Body of pancreas (tissue), 4 donors: ENCODE measurements at regions not wholly inside any gene's neighbourhood (a gene's known extent, or its start where the extent isn't known, plus 50 kb on each side); places are given as distances from the start of the nearest gene placed in this dataset.

Source experiments
- ATAC-seq: fragments of 150-250 bp; one replicate; pipeline ENCODE4 v1.9.1; 2016
- DNase-seq, 4 donors: peaks; one replicate each; pipeline ENCODE4 v3.0.0-alpha.2; 2019
- H3K27ac ChIP-seq, 4 donors: fragments of 200-600 bp; sonication (generic); 1 replicate in 3 of 4; 2 replicates in 1 of 4; pipeline versions ENCODE4 v1.5.1 to v1.6.1; 2016 to 2019; ENCODE audit warnings: mild to moderate bottlenecking in 1 of 4, mixed read lengths in 1 of 4, moderate library complexity in 1 of 4
- H3K27me3 ChIP-seq, 2 donors: fragments of 200-600 bp; sonication (generic); one replicate each; pipeline ENCODE4 v1.6.0; 2016; ENCODE audit warnings: mild to moderate bottlenecking in 1 of 2
- H3K36me3 ChIP-seq, 2 donors: fragments of 200-600 bp; sonication (generic); replicated peaks in 1 of 2; 2 replicates each; pipeline ENCODE4 v1.5.1; 2016; ENCODE audit warnings: low read depth in 2 of 2; ENCODE audit not compliant: insufficient read depth in 1 of 2
- H3K4me1 ChIP-seq: fragments of 200-600 bp; sonication (generic); one replicate; pipeline ENCODE4 v1.6.0; 2016
- H3K4me3 ChIP-seq, 2 donors: fragments of 200-600 bp; sonication (generic); 1 replicate in 1 of 2; 2 replicates in 1 of 2; pipeline ENCODE4 v1.5.1; 2016 to 2019
- H3K9me3 ChIP-seq, 3 donors: fragments of 200-600 bp; sonication (generic); 1 replicate in 2 of 3; 2 replicates in 1 of 3; pipeline ENCODE4 v1.5.1; 2016
- POLR2A ChIP-seq, 3 donors: fragments of 450-650 bp; IDR thresholded peaks; one replicate each; pipeline ENCODE4 v1.6.1; 2016; ENCODE audit warnings: antibody characterized with exemption in 3 of 3, mild to moderate bottlenecking in 2 of 3
- WGBS, 2 donors: methylation state at CpG; one replicate each; pipeline ENCODE4 v1.1.5; 2017; 5-methylcytosine and 5-hydroxymethylcytosine counted together
- intact Hi-C: fragments of 100-400 bp; cut with DNase I; formaldehyde crosslinking; loops from one replicate; pipeline ENCODE4 v1.15.1; 2023
- TF ChIP-seq, protein P1 (sequence below), 7 experiments: fragments of 450-650 bp in 4 of 7; fragments of 200-600 bp in 3 of 7; sonication (generic) in 3 of 7; IDR thresholded peaks; one replicate each; pipeline ENCODE4 v1.5.1; 2016 to 2019; ENCODE audit warnings: antibody characterized with exemption in 7 of 7

DNA sequence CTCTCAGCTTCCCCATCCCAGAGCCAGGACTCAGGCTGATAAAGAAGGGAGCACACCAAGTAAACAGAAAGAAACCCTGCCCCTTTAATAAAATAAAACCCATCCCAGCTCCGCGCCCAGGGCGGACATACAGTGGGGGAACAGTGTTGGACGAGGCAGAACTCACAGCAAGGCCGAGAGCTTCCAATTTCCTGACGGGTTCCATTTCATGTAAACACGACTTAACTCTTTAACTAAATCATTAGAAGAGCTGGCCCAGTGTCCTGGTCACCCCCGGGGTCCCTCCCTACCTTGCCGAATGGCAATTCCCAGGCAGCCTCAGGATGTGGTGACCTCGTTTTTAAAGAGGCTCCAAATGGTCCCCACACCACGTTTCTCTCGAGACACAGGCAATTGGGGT lies 340.7 kb downstream of the FOXL1 start:
- Histone ChIP-seq H3K27ac (no peak overlapping the region), H3K4me3 (no peak overlapping the region), H3K27me3 (no peaks in the 10 kb centered on the region), H3K9me3 (peaks cover 0 to 12% (median 0%) of the 10 kb centered on the region in 3 donors), H3K36me3 (no peaks in the 10 kb centered on the region), H3K4me1 (no peaks in the 10 kb centered on the region)
- ATAC-seq (no peak), DNase-seq (no peak)
- TF ChIP-seq POLR2A (IDR thresholded peaks at IDR 0.05) = no peak
- TF ChIP-seq, protein P1, sequence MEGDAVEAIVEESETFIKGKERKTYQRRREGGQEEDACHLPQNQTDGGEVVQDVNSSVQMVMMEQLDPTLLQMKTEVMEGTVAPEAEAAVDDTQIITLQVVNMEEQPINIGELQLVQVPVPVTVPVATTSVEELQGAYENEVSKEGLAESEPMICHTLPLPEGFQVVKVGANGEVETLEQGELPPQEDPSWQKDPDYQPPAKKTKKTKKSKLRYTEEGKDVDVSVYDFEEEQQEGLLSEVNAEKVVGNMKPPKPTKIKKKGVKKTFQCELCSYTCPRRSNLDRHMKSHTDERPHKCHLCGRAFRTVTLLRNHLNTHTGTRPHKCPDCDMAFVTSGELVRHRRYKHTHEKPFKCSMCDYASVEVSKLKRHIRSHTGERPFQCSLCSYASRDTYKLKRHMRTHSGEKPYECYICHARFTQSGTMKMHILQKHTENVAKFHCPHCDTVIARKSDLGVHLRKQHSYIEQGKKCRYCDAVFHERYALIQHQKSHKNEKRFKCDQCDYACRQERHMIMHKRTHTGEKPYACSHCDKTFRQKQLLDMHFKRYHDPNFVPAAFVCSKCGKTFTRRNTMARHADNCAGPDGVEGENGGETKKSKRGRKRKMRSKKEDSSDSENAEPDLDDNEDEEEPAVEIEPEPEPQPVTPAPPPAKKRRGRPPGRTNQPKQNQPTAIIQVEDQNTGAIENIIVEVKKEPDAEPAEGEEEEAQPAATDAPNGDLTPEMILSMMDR (IDR thresholded peaks at IDR 0.05) = no peak
- intact Hi-C loops = no loop called here
- 49 to 60% methylated on average over 12 of the region's 12 CpGs for WGBS, 2 donors

DNA sequence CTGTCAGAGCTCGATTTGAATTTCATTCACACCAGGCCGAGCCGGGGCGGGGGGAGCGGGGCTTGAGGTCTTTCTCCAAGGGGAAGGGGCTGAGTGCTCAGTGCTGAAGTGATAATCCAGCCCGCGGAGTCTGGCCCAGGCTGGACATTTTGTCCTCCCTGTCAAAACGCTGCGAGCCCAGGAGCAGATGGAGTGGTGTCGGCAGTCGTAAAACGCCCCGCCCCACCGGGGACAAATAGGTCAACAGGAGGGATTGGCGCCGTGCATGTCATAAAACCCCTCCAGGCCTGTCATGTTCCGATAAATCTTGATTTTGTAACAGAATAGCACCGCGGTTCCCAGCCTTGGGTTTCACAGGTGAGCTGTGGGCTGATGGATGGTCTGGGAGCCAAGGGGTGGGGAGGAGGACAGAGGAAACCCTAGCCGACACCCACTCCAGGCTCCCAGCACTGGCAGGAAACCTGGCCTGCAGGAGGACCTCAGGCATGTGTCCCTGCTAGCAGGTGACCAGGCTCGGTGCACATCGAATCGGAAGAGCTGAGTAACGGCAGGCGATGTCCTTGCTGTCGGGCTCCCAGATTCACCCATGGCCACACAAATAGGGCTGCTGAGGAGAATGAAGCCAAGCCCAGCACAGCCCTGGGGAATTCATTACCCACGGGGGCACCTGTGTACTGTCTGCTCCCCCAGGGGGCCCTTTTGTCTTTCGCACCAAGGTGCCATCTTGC lies 341.4 kb downstream of the FOXL1 start:
- 62 to 77% methylated on average over 28 of the region's 28 CpGs for WGBS, 2 donors
- DNase-seq = no peak

DNA sequence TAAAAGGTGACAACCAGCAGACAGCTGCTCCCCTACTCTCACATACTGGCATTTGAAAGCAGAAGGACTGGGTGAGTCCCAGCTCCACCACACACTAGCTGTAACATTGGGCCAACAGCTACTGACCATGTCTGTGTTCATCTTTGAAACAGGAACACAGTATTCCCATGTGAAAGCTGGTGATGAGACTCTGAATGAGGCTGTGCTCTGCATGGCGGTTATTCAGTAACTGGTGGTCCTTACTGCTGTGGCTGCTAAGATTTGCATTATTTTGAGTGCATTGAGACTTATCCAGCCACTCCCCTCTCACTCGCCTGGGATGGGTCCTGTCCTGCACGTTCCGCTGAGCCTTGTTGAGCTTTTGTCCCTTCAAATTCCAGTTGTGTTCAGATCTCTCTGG lies 342.9 kb downstream of the FOXL1 start:
- ATAC-seq (no peak), DNase-seq (no peak)
- H3K36me3 ChIP-seq = no peaks in the 10 kb centered on the region
- H3K27ac ChIP-seq = no peak overlapping the region
- H3K4me3 ChIP-seq = no peak overlapping the region
- H3K4me1 ChIP-seq = no peaks in the 10 kb centered on the region
- TF ChIP-seq POLR2A (IDR thresholded peaks at IDR 0.05) = no peak
- TF ChIP-seq, protein P1 (IDR thresholded peaks at IDR 0.05) = no peak
- H3K27me3 ChIP-seq = no peaks in the 10 kb centered on the region
- intact Hi-C loops = no loop called here
- H3K9me3 ChIP-seq = peaks cover 0 to 12% (median 0%) of the 10 kb centered on the region in 3 donors
- WGBS, 2 donors = 77 to 97% methylated on average over 4 of the region's 4 CpGs

More for the DNA sequence above, 341.4 kb downstream of the FOXL1 start:
- H3K4me1 ChIP-seq = no peaks in the 10 kb centered on the region
- peaks cover 0 to 12% (median 0%) of the 10 kb centered on the region in 3 donors for H3K9me3 ChIP-seq
- no peak overlapping the region for H3K4me3 ChIP-seq
- no peak overlapping the region for H3K27ac ChIP-seq
- H3K36me3 ChIP-seq = no peaks in the 10 kb centered on the region
- TF ChIP-seq POLR2A (IDR thresholded peaks at IDR 0.05) = no peak
- TF ChIP-seq, protein P1 (IDR thresholded peaks at IDR 0.05) = no peak
- intact Hi-C loops = no loop called here
- ATAC-seq = no peak
- H3K27me3 ChIP-seq = no peaks in the 10 kb centered on the region

GRCh38 chr16:86922311-86922710 lies 344.0 kb downstream of the FOXL1 start:
- WGBS, 2 donors = 56 to 61% methylated on average over 7 of the region's 7 CpGs
- Histone ChIP-seq H3K27me3 (no peaks in the 10 kb centered on the region), H3K27ac (no peak overlapping the region), H3K4me3 (no peak overlapping the region), H3K9me3 (peaks cover 0 to 12% (median 0%) of the 10 kb centered on the region in 3 donors), H3K36me3 (no peaks in the 10 kb centered on the region), H3K4me1 (no peaks in the 10 kb centered on the region)
- no peak for TF ChIP-seq POLR2A (IDR thresholded peaks at IDR 0.05)
- TF ChIP-seq, protein P1 (IDR thresholded peaks at IDR 0.05) = no peak
- DNase-seq (no peak), ATAC-seq (no peak)
- intact Hi-C loops = no loop called here

GRCh38 chr16:86923656-86924055 lies 345.3 kb downstream of the FOXL1 start:
- Histone ChIP-seq H3K4me1 (no peaks in the 10 kb centered on the region), H3K4me3 (no peak overlapping the region), H3K27ac (no peak overlapping the region), H3K9me3 (peaks cover 0 to 12% (median 0%) of the 10 kb centered on the region in 3 donors), H3K27me3 (no peaks in the 10 kb centered on the region), H3K36me3 (no peaks in the 10 kb centered on the region)
- TF ChIP-seq POLR2A (IDR thresholded peaks at IDR 0.05) = no peak
- TF ChIP-seq, protein P1 (IDR thresholded peaks at IDR 0.05) = no peak
- WGBS, 2 donors = 67 to 70% methylated on average over 4 of the region's 4 CpGs
- no peak for ATAC-seq
- DNase-seq = no peak
- intact Hi-C loops = no loop called here
